Trophoblast cell (in vitro differentiated cells and primary cell): ENCODE measurements at regions not wholly inside any gene's neighbourhood (a gene's known extent, or its start where the extent isn't known, plus 50 kb on each side); places are given as distances from the start of the nearest gene placed in this dataset.

Experiments
- DNase-seq, 2 donors: peaks; one replicate each; pipeline ENCODE4 v3.0.0-alpha.2; 2016
- H2AFZ ChIP-seq: 2 replicates; pipeline ENCODE4 v1.6.1; 2013; ENCODE audit warnings: low read length, moderate library complexity, mild to moderate bottlenecking; ENCODE audit not compliant: insufficient read depth, poor library complexity
- H2AK5ac ChIP-seq: 2 replicates; pipeline ENCODE4 v1.6.1; 2013; ENCODE audit warnings: mild to moderate bottlenecking, low read length
- H2BK120ac ChIP-seq: 2 replicates; pipeline ENCODE4 v1.6.1; 2013; ENCODE audit warnings: low read length, mild to moderate bottlenecking, moderate library complexity; ENCODE audit not compliant: insufficient read depth, poor library complexity
- H2BK12ac ChIP-seq: 2 replicates; pipeline ENCODE4 v1.6.1; 2013; ENCODE audit warnings: mild to moderate bottlenecking, low read length, moderate library complexity
- H2BK5ac ChIP-seq: 2 replicates; pipeline ENCODE4 v1.6.1; 2013; ENCODE audit warnings: low read length, low read depth, moderate library complexity, mild to moderate bottlenecking; ENCODE audit not compliant: poor library complexity
- H3K14ac ChIP-seq: 2 replicates; pipeline ENCODE4 v1.6.1; 2013; ENCODE audit warnings: mild to moderate bottlenecking, low read length
- H3K18ac ChIP-seq: 2 replicates; pipeline ENCODE4 v1.6.1; 2013; ENCODE audit warnings: mild to moderate bottlenecking, low read length
- H3K23ac ChIP-seq: 2 replicates; pipeline ENCODE4 v1.6.1; 2013; ENCODE audit warnings: low read length
- H3K27ac ChIP-seq: 2 replicates; pipeline ENCODE4 v1.5.1; 2013; ENCODE audit warnings: low read depth, mild to moderate bottlenecking, inconsistent platforms, low read length, moderate library complexity
- H3K27me3 ChIP-seq: 2 replicates; pipeline ENCODE4 v1.6.1; 2013; ENCODE audit warnings: inconsistent platforms, mild to moderate bottlenecking, low read length, moderate library complexity; ENCODE audit not compliant: insufficient read depth
- H3K36me3 ChIP-seq, 2 experiments: 1 replicate in 1 of 2; 2 replicates in 1 of 2; pipeline ENCODE4 v1.6.1; 2013; ENCODE audit warnings: low read length in 2 of 2, mild to moderate bottlenecking in 2 of 2, moderate library complexity in 1 of 2; ENCODE audit not compliant: insufficient read depth in 2 of 2, control insufficient read depth in 1 of 2
- H3K4ac ChIP-seq: 2 replicates; pipeline ENCODE4 v1.6.1; 2013; ENCODE audit warnings: low read depth, mild to moderate bottlenecking, low read length, moderate library complexity
- H3K4me1 ChIP-seq, 2 experiments: 1 replicate in 1 of 2; 2 replicates in 1 of 2; pipeline ENCODE4 v1.6.1; 2013; ENCODE audit warnings: low read length in 2 of 2, mild to moderate bottlenecking in 2 of 2, moderate library complexity in 1 of 2; ENCODE audit not compliant: insufficient read depth in 2 of 2, control insufficient read depth in 1 of 2
- H3K4me2 ChIP-seq: 2 replicates; pipeline ENCODE4 v1.6.1; 2013; ENCODE audit warnings: inconsistent platforms, mild to moderate bottlenecking, low read length, moderate library complexity
- H3K4me3 ChIP-seq: 2 replicates; pipeline ENCODE4 v1.5.1; 2013; ENCODE audit warnings: mild to moderate bottlenecking, low read depth, low read length, inconsistent platforms
- H3K79me1 ChIP-seq: one replicate; pipeline ENCODE4 v1.6.1; 2013; ENCODE audit warnings: low read length
- H3K79me2 ChIP-seq: 2 replicates; pipeline ENCODE4 v1.6.1; 2013; ENCODE audit warnings: low read length, mild to moderate bottlenecking; ENCODE audit not compliant: control insufficient read depth, insufficient read depth, poor library complexity
- H3K9ac ChIP-seq: 2 replicates; pipeline ENCODE4 v1.6.1; 2013; ENCODE audit warnings: mild to moderate bottlenecking, low read length
- H3K9me3 ChIP-seq: 2 replicates; pipeline ENCODE4 v1.6.1; 2013; ENCODE audit warnings: low read depth, mild to moderate bottlenecking, control low read depth, inconsistent platforms, low read length; ENCODE audit not compliant: insufficient read depth
- H4K12ac ChIP-seq: 2 replicates; pipeline ENCODE4 v1.6.1; 2013; ENCODE audit warnings: low read depth, mild to moderate bottlenecking, low read length, moderate library complexity
- H4K8ac ChIP-seq: 2 replicates; pipeline ENCODE4 v1.6.1; 2013; ENCODE audit warnings: low read depth, mild to moderate bottlenecking, low read length, moderate library complexity
- H4K91ac ChIP-seq: one replicate; pipeline ENCODE4 v1.6.1; 2013; ENCODE audit warnings: low read depth, mild to moderate bottlenecking, low read length, moderate library complexity
- WGBS: extraction: QIAGEN DNeasy Blood & Tissue Kit; methylation state at CpG from one replicate; pipeline ENCODE4 v1.1.7; 2013; ENCODE audit warnings: missing lambda C conversion rate; ENCODE audit not compliant: insufficient read length, insufficient coverage; ENCODE audit errors: extremely low coverage; 5-methylcytosine and 5-hydroxymethylcytosine counted together

GRCh38 chr5:25905646-25906045 lies 1132.7 kb downstream of the CDH9 start:
- no peak overlapping the region for H4K12ac ChIP-seq
- H4K91ac ChIP-seq, result no peak overlapping the region
- no CpG with 5 or more reads among the region's 2 CpGs for WGBS
- H3K27ac ChIP-seq, result no peak overlapping the region
- H2BK12ac ChIP-seq, result no peak overlapping the region
- no peak overlapping the region for H2BK120ac ChIP-seq
- no peak overlapping the region for H3K14ac ChIP-seq
- DNase-seq, result no peak
- no peaks in the 10 kb centered on the region for H3K36me3 ChIP-seq
- H3K9ac ChIP-seq, result no peak overlapping the region
- H2AFZ ChIP-seq, result no peak overlapping the region
- H2BK5ac ChIP-seq, result no peak overlapping the region
- no peaks in the 10 kb centered on the region for H3K79me2 ChIP-seq
- H3K23ac ChIP-seq, result no peak overlapping the region
- H3K4me2 ChIP-seq, result no peak overlapping the region
- H3K4me1 ChIP-seq, result no peaks in the 10 kb centered on the region
- no peak overlapping the region for H4K8ac ChIP-seq
- no peaks in the 10 kb centered on the region for H3K9me3 ChIP-seq
- H3K18ac ChIP-seq, result no peak overlapping the region
- no peak overlapping the region for H3K4me3 ChIP-seq
- no peaks in the 10 kb centered on the region for H3K79me1 ChIP-seq
- no peak overlapping the region for H3K4ac ChIP-seq
- no peak overlapping the region for H2AK5ac ChIP-seq
- no peaks in the 10 kb centered on the region for H3K27me3 ChIP-seq

- Histone ChIP-seq H3K27me3 (no peaks in the 10 kb centered on the region), H3K23ac (no peak overlapping the region), H2AFZ (no peak overlapping the region), H3K9me3 (no peaks in the 10 kb centered on the region), H3K4ac (no peak overlapping the region), H4K91ac (no peak overlapping the region), H4K12ac (no peak overlapping the region), H3K9ac (no peak overlapping the region), H3K79me1 (no peaks in the 10 kb centered on the region), H4K8ac (no peak overlapping the region), H3K4me1 (peaks cover 0 to 1% of the 10 kb centered on the region in 2 experiments), H2BK5ac (no peak overlapping the region), H3K4me2 (no peak overlapping the region), H2AK5ac (no peak overlapping the region), H3K36me3 (no peaks in the 10 kb centered on the region), H3K27ac (no peak overlapping the region), H3K4me3 (no peak overlapping the region), H3K79me2 (no peaks in the 10 kb centered on the region), H2BK120ac (no peak overlapping the region), H2BK12ac (no peak overlapping the region), H3K14ac (no peak overlapping the region), H3K18ac (no peak overlapping the region)
- WGBS, result no CpG with 5 or more reads among the region's 2 CpGs
- DNase-seq, result no peak
Observed at GRCh38 chr5:25892211-25892610, 1146.2 kb downstream of the CDH9 start.

GRCh38 chr5:25891691-25892090 lies 1146.7 kb downstream of the CDH9 start:
- Histone ChIP-seq H3K23ac (no peak overlapping the region), H2AFZ (no peak overlapping the region), H3K9me3 (no peaks in the 10 kb centered on the region), H3K27ac (peak overlapping the region; percentile 4), H4K8ac (no peak overlapping the region), H2BK120ac (no peak overlapping the region), H2BK5ac (no peak overlapping the region), H3K27me3 (no peaks in the 10 kb centered on the region), H3K9ac (no peak overlapping the region), H3K14ac (no peak overlapping the region), H3K4ac (no peak overlapping the region), H3K4me2 (no peak overlapping the region), H3K79me2 (no peaks in the 10 kb centered on the region), H3K79me1 (no peaks in the 10 kb centered on the region), H2AK5ac (no peak overlapping the region), H2BK12ac (no peak overlapping the region), H3K36me3 (no peaks in the 10 kb centered on the region), H3K4me1 (peaks cover 0 to 1% of the 10 kb centered on the region in 2 experiments), H4K12ac (no peak overlapping the region), H3K18ac (no peak overlapping the region), H3K4me3 (no peak overlapping the region), H4K91ac (no peak overlapping the region)
- no CpG with 5 or more reads among the region's 2 CpGs for WGBS
- no peak for DNase-seq

GRCh38 chr5:25881318-25882036 lies 1156.9 kb downstream of the CDH9 start:
- Histone ChIP-seq H3K9ac (no peak overlapping the region), H4K12ac (no peak overlapping the region), H3K4me1 (no peaks in the 10 kb centered on the region), H2AK5ac (no peak overlapping the region), H3K36me3 (no peaks in the 10 kb centered on the region), H4K8ac (no peak overlapping the region), H3K18ac (no peak overlapping the region), H2AFZ (no peak overlapping the region), H2BK5ac (no peak overlapping the region), H3K79me2 (no peaks in the 10 kb centered on the region), H3K27ac (no peak overlapping the region), H2BK12ac (no peak overlapping the region), H3K79me1 (no peaks in the 10 kb centered on the region), H3K23ac (no peak overlapping the region), H3K4ac (no peak overlapping the region), H4K91ac (no peak overlapping the region), H3K9me3 (no peaks in the 10 kb centered on the region), H3K14ac (no peak overlapping the region), H3K27me3 (no peaks in the 10 kb centered on the region), H3K4me3 (no peak overlapping the region), H3K4me2 (no peak overlapping the region), H2BK120ac (no peak overlapping the region)
- 100% methylated on average over 2 of the region's 6 CpGs for WGBS
- DNase-seq, result no peak
